Esophagus muscularis mucosa (tissue), 4 donors: ENCODE measurements at regions not wholly inside any gene's neighbourhood (a gene's known extent, or its start where the extent isn't known, plus 50 kb on each side); places are given as distances from the start of the nearest gene placed in this dataset.

Experiments
- DNase-seq: peaks from one replicate; pipeline ENCODE4 v3.0.0-alpha.2; 2017; ENCODE audit errors: extremely low spot score
- H3K27ac ChIP-seq, 4 donors: fragments of 200-600 bp; sonication (generic); replicated peaks in 1 of 4; 1 replicate in 3 of 4; 2 replicates in 1 of 4; pipeline ENCODE4 v1.5.1; 2016 to 2019; ENCODE audit warnings: mild to moderate bottlenecking in 1 of 4
- H3K27me3 ChIP-seq, 4 donors: fragments of 200-600 bp; sonication (generic); one replicate each; pipeline versions ENCODE4 v1.5.1 to v1.6.0; 2016 to 2019
- H3K36me3 ChIP-seq, 4 donors: fragments of 200-600 bp; sonication (generic); one replicate each; pipeline ENCODE4 v1.5.1; 2016 to 2019
- H3K4me1 ChIP-seq, 4 donors: fragments of 200-600 bp; sonication (generic); one replicate each; pipeline ENCODE4 v1.5.1; 2016 to 2019
- H3K4me3 ChIP-seq, 4 donors: fragments of 200-600 bp; sonication (generic); 1 replicate in 2 of 4; 2 replicates in 2 of 4; pipeline ENCODE4 v1.5.1; 2016 to 2019; ENCODE audit warnings: mild to moderate bottlenecking in 4 of 4, moderate library complexity in 1 of 4
- H3K9me3 ChIP-seq, 4 donors: fragments of 200-600 bp; sonication (generic); 1 replicate in 3 of 4; 2 replicates in 1 of 4; pipeline ENCODE4 v1.5.1; 2016 to 2019
- CTCF ChIP-seq, 3 experiments: fragments of 200-600 bp in 2 of 3; fragments of 450-650 bp in 1 of 3; sonication (generic) in 2 of 3; IDR thresholded peaks; one replicate each; pipeline ENCODE4 v1.5.1; 2017 to 2019; ENCODE audit warnings: antibody characterized with exemption in 3 of 3, mild to moderate bottlenecking in 2 of 3, moderate library complexity in 1 of 3
- EP300 ChIP-seq: sonication (generic); formaldehyde crosslinking; IDR thresholded peaks from one replicate; pipeline ENCODE4 v1.6.1; 2017; ENCODE audit warnings: antibody characterized with exemption
- POLR2A ChIP-seq: fragments of 450-650 bp; IDR thresholded peaks from one replicate; pipeline ENCODE4 v1.6.1; 2017; ENCODE audit warnings: antibody characterized with exemption, moderate library complexity, mild to moderate bottlenecking, low read depth
- POLR2AphosphoS5 ChIP-seq, 2 donors: sonication (generic); formaldehyde crosslinking; IDR thresholded peaks; one replicate each; pipeline ENCODE4 v1.6.1; 2017; ENCODE audit warnings: antibody characterized with exemption in 2 of 2
- WGBS: methylation state at CpG from one replicate; pipeline ENCODE4 v1.1.5; 2018; 5-methylcytosine and 5-hydroxymethylcytosine counted together
- intact Hi-C: fragments of 100-400 bp; cut with DNase I; formaldehyde crosslinking; loops from one replicate; pipeline ENCODE4 v1.15.1; 2023

- Histone ChIP-seq H3K9me3 (no peaks in the 10 kb centered on the region), H3K27ac (no peak overlapping the region), H3K4me1 (peaks cover 0 to 9% (median 4%) of the 10 kb centered on the region in 4 donors), H3K27me3 (no peaks in the 10 kb centered on the region), H3K4me3 (no peak overlapping the region), H3K36me3 (no peaks in the 10 kb centered on the region)
- WGBS: 48% methylated on average over 1 of the region's 1 CpG
- DNase-seq: no peak
- TF ChIP-seq POLR2A (no peak), EP300 (no peak), CTCF (IDR thresholded peaks at IDR 0.05) (no peak), POLR2AphosphoS5 (IDR thresholded peaks at IDR 0.05) (no peak)
- intact Hi-C loops: no loop called here
Observed at GRCh38 chr3:83461411-83461810, 1497.4 kb upstream of the CADM2 start.

GRCh38 chr3:83477563-83477962 lies 1481.2 kb upstream of the CADM2 start:
- no peaks in the 10 kb centered on the region for H3K36me3 ChIP-seq
- DNase-seq: no peak
- no peaks in the 10 kb centered on the region for H3K27me3 ChIP-seq
- H3K9me3 ChIP-seq: no peaks in the 10 kb centered on the region
- H3K4me3 ChIP-seq: no peak overlapping the region
- no peak overlapping the region for H3K27ac ChIP-seq
- TF ChIP-seq POLR2AphosphoS5 (IDR thresholded peaks at IDR 0.05) (no peak), POLR2A (no peak)
- intact Hi-C loops: no loop called here
- WGBS: 94% methylated on average over 13 of the region's 13 CpGs
- no peaks in the 10 kb centered on the region for H3K4me1 ChIP-seq

- WGBS: 83% methylated on average over 4 of the region's 4 CpGs
- intact Hi-C loops: no loop called here
Observed at GRCh38 chr3:83482402-83483070, 1476.3 kb upstream of the CADM2 start.

GRCh38 chr3:83496462-83496861 lies 1462.3 kb upstream of the CADM2 start:
- Histone ChIP-seq H3K36me3 (no peaks in the 10 kb centered on the region), H3K27me3 (no peaks in the 10 kb centered on the region), H3K4me1 (no peaks in the 10 kb centered on the region), H3K4me3 (no peak overlapping the region), H3K27ac (no peak overlapping the region), H3K9me3 (no peaks in the 10 kb centered on the region)
- no peak for DNase-seq
- WGBS: 38% methylated on average over 1 of the region's 1 CpG
- TF ChIP-seq CTCF (IDR thresholded peaks at IDR 0.05): no peak
- TF ChIP-seq EP300: no peak
- TF ChIP-seq POLR2AphosphoS5 (IDR thresholded peaks at IDR 0.05): no peak
- TF ChIP-seq POLR2A: no peak
- intact Hi-C loops: no loop called here

More at GRCh38 chr3:83482402-83483070, 1476.3 kb upstream of the CADM2 start:
- no peaks in the 10 kb centered on the region for H3K4me1 ChIP-seq
- no peak overlapping the region for H3K27ac ChIP-seq
- H3K9me3 ChIP-seq: no peaks in the 10 kb centered on the region
- no peaks in the 10 kb centered on the region for H3K27me3 ChIP-seq
- H3K36me3 ChIP-seq: no peaks in the 10 kb centered on the region
- DNase-seq: no peak
- TF ChIP-seq POLR2A: no peak
- no peak for TF ChIP-seq EP300
- TF ChIP-seq POLR2AphosphoS5 (IDR thresholded peaks at IDR 0.05): no peak
- no peak for TF ChIP-seq CTCF (IDR thresholded peaks at IDR 0.05)
- no peak overlapping the region for H3K4me3 ChIP-seq

GRCh38 chr3:83498361-83499016 lies 1460.3 kb upstream of the CADM2 start:
- 85% methylated on average over 1 of the region's 1 CpG for WGBS
- no peak for DNase-seq
- intact Hi-C loops: no loop called here
- no peaks in the 10 kb centered on the region for H3K4me1 ChIP-seq
- H3K27ac ChIP-seq: no peak overlapping the region
- no peaks in the 10 kb centered on the region for H3K27me3 ChIP-seq
- no peaks in the 10 kb centered on the region for H3K36me3 ChIP-seq
- no peak overlapping the region for H3K4me3 ChIP-seq
- no peaks in the 10 kb centered on the region for H3K9me3 ChIP-seq
- TF ChIP-seq CTCF (IDR thresholded peaks at IDR 0.05) (no peak), POLR2AphosphoS5 (IDR thresholded peaks at IDR 0.05) (no peak), EP300 (no peak), POLR2A (no peak)
